ENCODE measurements at regions not wholly inside any gene's neighbourhood (a gene's known extent, or its start where the extent isn't known, plus 50 kb on each side); places are given as distances from the start of the nearest gene placed in this dataset.
"Not testable (repeated sequence)": the region's sequence is repeated elsewhere in the genome, so short reads cannot be mapped to it uniquely, and the experiment has no call there.

DNA sequence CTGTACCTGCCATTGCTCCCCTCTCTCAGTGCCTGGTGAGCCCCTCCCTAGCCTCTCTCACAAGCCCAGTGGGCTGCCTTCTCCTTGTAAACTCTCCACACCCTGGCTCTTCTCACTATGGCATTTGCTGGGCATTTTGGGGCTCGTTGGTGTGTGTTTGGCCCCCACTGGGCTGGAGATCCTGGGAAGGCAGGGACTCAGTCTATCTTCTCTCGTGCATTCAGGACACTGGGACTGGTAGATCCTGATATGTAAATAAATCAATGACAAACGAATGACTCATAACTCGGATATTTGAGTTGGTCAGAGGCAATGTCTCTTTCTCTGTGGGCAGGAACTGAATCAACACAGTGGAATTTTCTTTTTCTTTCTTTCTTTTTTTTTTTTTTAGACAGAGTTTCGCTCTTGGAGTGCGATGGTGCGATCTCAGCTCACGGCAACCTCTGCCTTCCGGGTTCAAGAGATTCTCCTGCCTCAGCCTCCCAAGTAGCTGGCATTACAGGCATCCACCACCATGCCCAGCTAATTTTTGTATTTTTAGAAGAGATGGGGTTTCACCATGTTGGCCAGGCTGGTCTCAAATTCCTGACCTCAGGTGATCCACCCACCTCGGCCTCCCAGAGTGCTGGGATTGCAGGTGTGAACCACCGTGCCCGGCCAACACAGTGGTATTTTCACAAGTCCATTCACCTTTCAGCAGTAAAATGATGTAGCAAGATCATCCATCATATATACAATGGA, 144.6 kb upstream of the SPRED2 start:
- H3K36me3 ChIP-seq (ENCODE audit: low read length) = no peaks in the 10 kb centered on the region
- no peaks in the 10 kb centered on the region for H3K9me3 ChIP-seq (ENCODE audit: insufficient read depth, low read length)
- no peak overlapping the region for H3K4me3 ChIP-seq (ENCODE audit: insufficient read depth, low read length, poor library complexity, severe bottlenecking)
- H3F3A ChIP-seq (ENCODE audit: insufficient read depth) = no peaks in the 10 kb centered on the region
- H3K9ac ChIP-seq (ENCODE audit: low read length) = no peak overlapping the region
- H2AFZ ChIP-seq (ENCODE audit: low read depth, low read length, severe bottlenecking) = no peak overlapping the region
- TF ChIP-seq, protein P1, sequence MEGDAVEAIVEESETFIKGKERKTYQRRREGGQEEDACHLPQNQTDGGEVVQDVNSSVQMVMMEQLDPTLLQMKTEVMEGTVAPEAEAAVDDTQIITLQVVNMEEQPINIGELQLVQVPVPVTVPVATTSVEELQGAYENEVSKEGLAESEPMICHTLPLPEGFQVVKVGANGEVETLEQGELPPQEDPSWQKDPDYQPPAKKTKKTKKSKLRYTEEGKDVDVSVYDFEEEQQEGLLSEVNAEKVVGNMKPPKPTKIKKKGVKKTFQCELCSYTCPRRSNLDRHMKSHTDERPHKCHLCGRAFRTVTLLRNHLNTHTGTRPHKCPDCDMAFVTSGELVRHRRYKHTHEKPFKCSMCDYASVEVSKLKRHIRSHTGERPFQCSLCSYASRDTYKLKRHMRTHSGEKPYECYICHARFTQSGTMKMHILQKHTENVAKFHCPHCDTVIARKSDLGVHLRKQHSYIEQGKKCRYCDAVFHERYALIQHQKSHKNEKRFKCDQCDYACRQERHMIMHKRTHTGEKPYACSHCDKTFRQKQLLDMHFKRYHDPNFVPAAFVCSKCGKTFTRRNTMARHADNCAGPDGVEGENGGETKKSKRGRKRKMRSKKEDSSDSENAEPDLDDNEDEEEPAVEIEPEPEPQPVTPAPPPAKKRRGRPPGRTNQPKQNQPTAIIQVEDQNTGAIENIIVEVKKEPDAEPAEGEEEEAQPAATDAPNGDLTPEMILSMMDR (IDR thresholded peaks at IDR 0.05; ENCODE audit: insufficient read depth, low read length, poor library complexity, severe bottlenecking) = no peak
- no peaks in the 10 kb centered on the region for H3K9me2 ChIP-seq (replicated peaks; ENCODE audit: insufficient read depth, low read length)
- no peak overlapping the region for H3K27ac ChIP-seq (ENCODE audit: low read depth, low read length)
- no peaks in the 10 kb centered on the region for H3K27me3 ChIP-seq (ENCODE audit: low read length)
- H4K20me1 ChIP-seq (ENCODE audit: low read depth, low read length) = no peaks in the 10 kb centered on the region
- H3K79me2 ChIP-seq (ENCODE audit: insufficient read depth, low read length) = no peaks in the 10 kb centered on the region
- no peak overlapping the region for H3K4me2 ChIP-seq (ENCODE audit: low read depth, low read length, poor library complexity, severe bottlenecking)

DNA sequence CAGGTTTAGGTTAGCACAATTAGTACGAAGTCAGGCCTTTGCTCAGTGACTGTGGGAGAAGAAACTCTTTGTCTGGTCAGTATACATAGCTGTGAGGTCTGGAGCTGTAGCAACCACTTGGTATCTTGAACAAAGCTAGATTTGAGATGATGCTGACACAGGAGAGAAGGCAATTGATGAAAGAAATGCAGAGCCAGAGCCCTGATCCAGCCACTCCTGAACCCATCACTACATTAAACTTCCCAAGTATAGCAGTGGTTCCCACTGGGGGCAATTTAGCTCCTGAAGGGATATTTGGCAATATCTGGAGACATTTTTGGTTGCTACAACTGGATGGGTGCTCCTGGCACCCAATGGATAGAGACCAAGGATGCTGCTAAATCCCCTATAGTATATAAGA, 143.9 kb upstream of the SPRED2 start:
- H4K20me1 ChIP-seq (ENCODE audit: low read depth, low read length) = no peaks in the 10 kb centered on the region
- H3K27me3 ChIP-seq (ENCODE audit: low read length) = no peaks in the 10 kb centered on the region
- TF ChIP-seq, protein P1 (IDR thresholded peaks at IDR 0.05; ENCODE audit: insufficient read depth, low read length, poor library complexity, severe bottlenecking) = no peak
- TF ChIP-seq EZH2phosphoT487 (conservative IDR thresholded peaks at IDR 0.05; ENCODE audit: low read length) = no peak
- H3F3A ChIP-seq (ENCODE audit: insufficient read depth) = no peaks in the 10 kb centered on the region
- no peak overlapping the region for H3K4me3 ChIP-seq (ENCODE audit: insufficient read depth, low read length, poor library complexity, severe bottlenecking)
- no peaks in the 10 kb centered on the region for H3K9me2 ChIP-seq (replicated peaks; ENCODE audit: insufficient read depth, low read length)
- H3K79me2 ChIP-seq (ENCODE audit: insufficient read depth, low read length) = no peaks in the 10 kb centered on the region
- no peaks in the 10 kb centered on the region for H3K36me3 ChIP-seq (ENCODE audit: low read length)
- H3K27ac ChIP-seq (ENCODE audit: low read depth, low read length) = no peak overlapping the region
- H3K9ac ChIP-seq (ENCODE audit: low read length) = no peak overlapping the region
- no peak overlapping the region for H3K4me2 ChIP-seq (ENCODE audit: low read depth, low read length, poor library complexity, severe bottlenecking)
- no peak overlapping the region for H2AFZ ChIP-seq (ENCODE audit: low read depth, low read length, severe bottlenecking)
- no peaks in the 10 kb centered on the region for H3K9me3 ChIP-seq (ENCODE audit: insufficient read depth, low read length)

DNA sequence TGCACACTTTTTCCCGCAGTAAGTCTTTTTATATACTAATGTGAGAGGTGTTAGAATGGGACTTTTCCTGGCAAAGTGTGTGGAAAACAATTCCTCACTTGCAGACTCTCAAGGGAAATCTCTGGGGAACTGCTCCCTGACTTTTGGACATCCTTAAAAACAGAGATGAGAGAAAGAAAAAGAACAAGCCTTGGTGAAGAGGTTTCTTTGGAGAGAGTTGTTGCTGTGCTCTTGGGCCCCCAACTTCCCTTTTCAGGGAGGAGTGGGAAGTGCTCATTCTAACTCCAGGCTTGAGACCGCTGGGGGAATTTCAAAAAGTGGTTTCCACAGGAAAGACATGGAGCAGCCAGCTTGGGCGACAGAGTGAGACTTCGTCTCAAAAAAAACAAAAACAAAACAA, 142.6 kb upstream of the SPRED2 start:
- TF ChIP-seq EZH2phosphoT487 (conservative IDR thresholded peaks at IDR 0.05; ENCODE audit: low read length) = no peak
- TF ChIP-seq, protein P1 (IDR thresholded peaks at IDR 0.05; ENCODE audit: insufficient read depth, low read length, poor library complexity, severe bottlenecking) = no peak
- Histone ChIP-seq H3K79me2 (ENCODE audit: insufficient read depth, low read length) (no peaks in the 10 kb centered on the region), H3K9me2 (replicated peaks; ENCODE audit: insufficient read depth, low read length) (no peaks in the 10 kb centered on the region), H3F3A (ENCODE audit: insufficient read depth) (no peaks in the 10 kb centered on the region), H3K36me3 (ENCODE audit: low read length) (no peaks in the 10 kb centered on the region), H3K27ac (ENCODE audit: low read depth, low read length) (no peak overlapping the region), H3K4me3 (ENCODE audit: insufficient read depth, low read length, poor library complexity, severe bottlenecking) (no peak overlapping the region), H4K20me1 (ENCODE audit: low read depth, low read length) (no peaks in the 10 kb centered on the region), H2AFZ (ENCODE audit: low read depth, low read length, severe bottlenecking) (no peak overlapping the region), H3K9me3 (ENCODE audit: insufficient read depth, low read length) (no peaks in the 10 kb centered on the region), H3K4me2 (ENCODE audit: low read depth, low read length, poor library complexity, severe bottlenecking) (no peak overlapping the region), H3K27me3 (ENCODE audit: low read length) (no peaks in the 10 kb centered on the region), H3K9ac (ENCODE audit: low read length) (no peak overlapping the region)

DNA sequence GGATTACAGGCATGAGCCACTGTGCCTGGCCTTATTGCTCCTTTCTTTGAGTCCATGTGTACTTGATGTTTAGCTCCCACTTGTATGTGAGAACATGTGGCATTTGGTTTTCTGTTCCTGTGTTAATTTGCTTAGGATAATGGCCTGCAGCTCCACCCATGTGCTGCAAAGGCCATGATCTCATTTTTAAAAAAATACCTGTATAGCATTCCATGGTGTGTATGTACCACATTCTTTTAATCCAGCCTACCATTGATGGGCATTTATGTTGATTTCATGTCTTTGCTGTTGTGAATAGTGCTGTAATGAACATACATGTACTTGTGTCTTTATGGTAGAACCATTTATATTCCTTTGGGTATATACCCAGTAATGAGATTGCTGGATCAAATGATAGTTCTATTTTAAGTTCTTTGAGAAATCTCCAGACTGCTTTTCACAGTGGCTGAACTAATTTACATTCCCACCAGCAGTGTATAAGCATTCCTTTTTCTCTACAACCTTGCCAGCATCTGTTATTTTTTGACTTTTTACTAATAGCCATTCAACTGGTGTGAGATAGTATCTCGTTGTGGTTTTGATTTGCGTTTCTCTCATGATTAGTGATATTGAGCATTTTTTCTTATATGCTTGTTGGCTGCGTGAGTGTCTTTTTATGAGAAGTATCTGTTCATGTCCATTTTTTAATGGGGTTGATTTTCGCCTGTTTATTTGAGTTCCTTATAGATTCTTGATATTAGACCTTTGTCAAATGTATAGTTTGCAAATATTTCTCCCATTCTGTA, 136.4 kb upstream of the SPRED2 start:
- not testable (repeated sequence) for H3K9me2 ChIP-seq (replicated peaks; ENCODE audit: insufficient read depth, low read length); H2AFZ ChIP-seq (ENCODE audit: low read depth, low read length, severe bottlenecking); H3K4me2 ChIP-seq (ENCODE audit: low read depth, low read length, poor library complexity, severe bottlenecking); H3K9me3 ChIP-seq (ENCODE audit: insufficient read depth, low read length); H3K4me3 ChIP-seq (ENCODE audit: insufficient read depth, low read length, poor library complexity, severe bottlenecking); H3K9ac ChIP-seq (ENCODE audit: low read length); H4K20me1 ChIP-seq (ENCODE audit: low read depth, low read length); H3K27me3 ChIP-seq (ENCODE audit: low read length); H3K27ac ChIP-seq (ENCODE audit: low read depth, low read length); H3K79me2 ChIP-seq (ENCODE audit: insufficient read depth, low read length); H3F3A ChIP-seq (ENCODE audit: insufficient read depth); H3K36me3 ChIP-seq (ENCODE audit: low read length)
